ENCODE measurements at regions not wholly inside any gene's neighbourhood (a gene's known extent, or its start where the extent isn't known, plus 50 kb on each side); places are given as distances from the start of the nearest gene placed in this dataset.

GRCh38 chr9:82105729-82106128 lies 117.2 kb downstream of the SPATA31D1 start:
- no peaks in the 10 kb centered on the region for H3K9me3 Mint-ChIP-seq (ENCODE audit: unreplicated experiment)
- no peak overlapping the region for H3K27ac Mint-ChIP-seq (ENCODE audit: unreplicated experiment)
- TF ChIP-seq CTCF (IDR thresholded peaks at IDR 0.05; ENCODE audit: unreplicated experiment) = no peak
- no peaks in the 10 kb centered on the region for H3K4me1 Mint-ChIP-seq (ENCODE audit: unreplicated experiment)
- H3K36me3 Mint-ChIP-seq (ENCODE audit: low read depth, unreplicated experiment) = no peaks in the 10 kb centered on the region
- no peaks in the 10 kb centered on the region for H3K27me3 Mint-ChIP-seq (ENCODE audit: unreplicated experiment)
- H3K4me3 Mint-ChIP-seq (ENCODE audit: unreplicated experiment) = no peak overlapping the region
- DNase-seq (ENCODE audit: low spot score) = no peak

- no peak for DNase-seq (ENCODE audit: low spot score)
- TF ChIP-seq CTCF (IDR thresholded peaks at IDR 0.05; ENCODE audit: unreplicated experiment) = no peak
- no peaks in the 10 kb centered on the region for H3K9me3 Mint-ChIP-seq (ENCODE audit: unreplicated experiment)
- no peaks in the 10 kb centered on the region for H3K4me1 Mint-ChIP-seq (ENCODE audit: unreplicated experiment)
- H3K27me3 Mint-ChIP-seq (ENCODE audit: unreplicated experiment) = no peaks in the 10 kb centered on the region
- no peak overlapping the region for H3K4me3 Mint-ChIP-seq (ENCODE audit: unreplicated experiment)
- no peak overlapping the region for H3K27ac Mint-ChIP-seq (ENCODE audit: unreplicated experiment)
- H3K36me3 Mint-ChIP-seq (ENCODE audit: low read depth, unreplicated experiment) = no peaks in the 10 kb centered on the region
Observed at GRCh38 chr9:82106536-82106935, 118.0 kb downstream of the SPATA31D1 start.

- no peaks in the 10 kb centered on the region for H3K27me3 Mint-ChIP-seq (ENCODE audit: unreplicated experiment)
Observed at GRCh38 chr9:82108474-82108873, 119.9 kb downstream of the SPATA31D1 start.

GRCh38 chr9:82108941-82109340 lies 120.4 kb downstream of the SPATA31D1 start:
- Mint-ChIP-seq H3K4me1 (ENCODE audit: unreplicated experiment) (no peaks in the 10 kb centered on the region), H3K27me3 (ENCODE audit: unreplicated experiment) (no peaks in the 10 kb centered on the region), H3K9me3 (ENCODE audit: unreplicated experiment) (no peaks in the 10 kb centered on the region), H3K27ac (ENCODE audit: unreplicated experiment) (no peak overlapping the region), H3K36me3 (ENCODE audit: low read depth, unreplicated experiment) (no peaks in the 10 kb centered on the region), H3K4me3 (ENCODE audit: unreplicated experiment) (no peak overlapping the region)
- no peak for DNase-seq (ENCODE audit: low spot score)
- no peak for TF ChIP-seq CTCF (IDR thresholded peaks at IDR 0.05; ENCODE audit: unreplicated experiment)

More at GRCh38 chr9:82108474-82108873, 119.9 kb downstream of the SPATA31D1 start:
- Mint-ChIP-seq H3K4me1 (ENCODE audit: unreplicated experiment) (no peaks in the 10 kb centered on the region), H3K9me3 (ENCODE audit: unreplicated experiment) (no peaks in the 10 kb centered on the region), H3K4me3 (ENCODE audit: unreplicated experiment) (no peak overlapping the region), H3K36me3 (ENCODE audit: low read depth, unreplicated experiment) (no peaks in the 10 kb centered on the region), H3K27ac (ENCODE audit: unreplicated experiment) (no peak overlapping the region)
- DNase-seq (ENCODE audit: low spot score) = no peak
- no peak for TF ChIP-seq CTCF (IDR thresholded peaks at IDR 0.05; ENCODE audit: unreplicated experiment)

GRCh38 chr9:82109626-82110025 lies 121.1 kb downstream of the SPATA31D1 start:
- no peaks in the 10 kb centered on the region for H3K9me3 Mint-ChIP-seq (ENCODE audit: unreplicated experiment)
- no peak for DNase-seq (ENCODE audit: low spot score)
- H3K27ac Mint-ChIP-seq (ENCODE audit: unreplicated experiment) = no peak overlapping the region
- no peaks in the 10 kb centered on the region for H3K27me3 Mint-ChIP-seq (ENCODE audit: unreplicated experiment)
- H3K36me3 Mint-ChIP-seq (ENCODE audit: low read depth, unreplicated experiment) = no peaks in the 10 kb centered on the region
- TF ChIP-seq CTCF (IDR thresholded peaks at IDR 0.05; ENCODE audit: unreplicated experiment) = no peak
- no peak overlapping the region for H3K4me3 Mint-ChIP-seq (ENCODE audit: unreplicated experiment)
- no peaks in the 10 kb centered on the region for H3K4me1 Mint-ChIP-seq (ENCODE audit: unreplicated experiment)

Measured in endothelial cell (in vitro differentiated cells).